Fibroblast of skin of back (primary cell): ENCODE measurements at regions not wholly inside any gene's neighbourhood (a gene's known extent, or its start where the extent isn't known, plus 50 kb on each side); places are given as distances from the start of the nearest gene placed in this dataset.
"Not testable (repeated sequence)": the region's sequence is repeated elsewhere in the genome, so short reads cannot be mapped to it uniquely, and the experiment has no call there.

Experiments used
- DNase-seq: peaks from one replicate; pipeline ENCODE4 v3.0.0-alpha.2; 2013

DNA sequence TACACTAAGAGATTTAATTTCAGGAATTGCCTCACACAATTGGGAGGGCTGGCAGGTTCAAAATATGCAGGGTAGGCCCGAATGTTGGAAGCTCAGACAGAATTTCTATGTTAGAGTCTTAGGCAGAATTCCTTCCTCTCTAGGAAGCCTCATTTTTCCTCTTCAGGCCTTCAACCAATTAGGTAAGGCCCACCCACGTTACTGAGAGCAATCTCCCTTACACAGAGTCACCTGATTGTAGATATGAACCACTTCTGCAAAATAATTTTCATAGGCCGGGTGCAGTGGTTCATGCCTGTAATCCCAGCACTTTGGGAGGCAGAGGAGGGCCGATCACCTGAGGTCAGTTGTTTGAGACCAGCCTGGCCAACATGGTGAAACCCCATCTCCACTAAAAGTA is 50.2 kb upstream of the HIVEP1 start:
- no peak for DNase-seq

DNA sequence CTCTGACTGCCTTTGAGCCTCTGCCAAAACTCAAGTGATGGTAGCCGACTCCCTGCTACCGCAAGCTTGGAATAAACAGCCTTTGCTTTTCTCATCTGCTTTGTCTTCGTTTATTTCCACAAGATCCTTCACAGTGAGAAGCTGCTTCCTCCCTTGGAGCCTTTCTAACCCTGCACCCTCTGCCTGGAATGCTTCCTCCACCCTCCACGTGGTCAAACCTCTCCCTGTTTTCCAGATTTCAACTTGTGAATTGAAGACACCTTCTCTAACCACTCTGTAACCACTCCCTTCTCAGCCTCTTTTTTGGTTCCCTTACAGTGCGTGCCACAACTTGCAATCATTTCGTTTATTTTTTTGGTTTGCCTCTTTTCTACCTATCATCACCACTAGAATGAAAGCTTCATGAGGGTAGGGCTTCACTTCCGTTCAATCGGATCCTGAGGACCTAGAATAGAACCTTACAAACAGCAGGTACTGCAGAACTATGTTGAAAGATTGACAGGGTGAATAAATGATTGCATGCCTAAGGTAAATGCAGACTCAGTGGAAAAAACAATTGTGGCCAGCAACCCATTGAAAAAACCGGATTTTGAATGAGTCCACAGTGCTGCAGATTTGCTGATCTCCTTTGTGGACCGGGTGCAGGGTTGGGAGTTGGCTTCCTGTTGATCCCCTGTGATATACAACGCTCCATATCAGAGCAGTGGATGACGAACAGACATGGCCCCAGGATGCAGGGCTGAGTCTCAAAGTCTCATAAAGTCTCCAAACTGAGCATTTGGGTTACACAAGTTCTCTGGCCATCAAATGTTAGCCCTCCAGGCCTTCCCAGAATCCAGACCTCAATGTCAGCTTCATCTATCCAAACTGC is 51.0 kb upstream of the HIVEP1 start:
- no peak for DNase-seq

DNA sequence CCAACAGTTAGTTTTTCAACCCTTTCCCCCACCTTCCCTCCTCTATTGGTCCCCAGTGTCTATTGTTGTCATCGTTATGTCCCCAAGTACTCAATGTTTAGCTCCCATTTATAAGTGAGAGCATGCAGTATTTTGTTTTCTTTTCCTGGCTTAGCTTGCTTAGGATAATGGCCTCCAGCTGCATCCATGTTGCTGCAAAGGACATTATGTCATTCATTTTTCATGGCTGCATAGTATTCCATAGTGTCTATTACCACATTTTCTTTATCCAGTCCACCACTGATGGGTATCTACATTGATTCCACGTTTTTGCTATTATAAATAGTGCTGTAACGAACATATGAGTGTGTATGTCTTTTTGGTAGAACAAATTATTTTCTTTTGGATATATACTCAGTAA is 55.3 kb upstream of the HIVEP1 start:
- DNase-seq: no peak

DNA sequence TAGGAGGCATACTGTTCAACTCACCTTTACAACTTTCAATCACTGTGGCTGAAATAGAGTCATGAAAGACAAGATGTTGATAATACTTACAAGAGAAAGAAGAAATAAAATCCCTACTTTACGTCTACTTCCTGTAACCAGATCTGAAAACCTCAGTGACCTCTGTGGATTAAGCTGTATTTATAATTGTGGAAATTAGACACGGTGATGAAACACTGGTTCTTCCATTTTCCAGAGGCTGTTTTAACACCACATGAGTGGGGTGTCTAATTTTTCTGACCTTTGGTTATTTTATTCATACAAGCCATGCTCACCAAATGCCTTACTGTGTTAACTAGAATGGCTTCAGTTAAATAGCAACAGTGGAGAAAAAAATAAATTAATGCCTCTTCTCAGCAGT is 58.5 kb upstream of the HIVEP1 start:
- no peak for DNase-seq

DNA sequence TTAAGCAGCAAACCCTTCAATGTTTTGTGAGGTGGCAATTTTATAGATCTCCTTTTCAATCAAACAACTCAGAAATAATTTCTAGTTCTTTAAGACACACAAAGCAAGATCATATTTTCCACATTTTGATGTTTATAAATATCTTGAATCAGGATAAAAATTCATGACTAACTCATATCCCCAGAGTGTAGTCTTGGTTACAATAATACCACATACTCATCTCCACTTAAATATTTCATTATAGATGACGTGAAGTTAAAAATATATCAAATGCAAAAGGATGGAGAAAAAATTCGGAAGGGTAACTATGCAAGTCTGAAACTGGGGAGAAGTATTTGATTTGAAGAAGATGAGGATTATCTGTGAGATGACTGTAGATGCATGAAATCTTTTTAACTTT is 59.8 kb upstream of the HIVEP1 start:
- DNase-seq: peak; percentile 79

DNA sequence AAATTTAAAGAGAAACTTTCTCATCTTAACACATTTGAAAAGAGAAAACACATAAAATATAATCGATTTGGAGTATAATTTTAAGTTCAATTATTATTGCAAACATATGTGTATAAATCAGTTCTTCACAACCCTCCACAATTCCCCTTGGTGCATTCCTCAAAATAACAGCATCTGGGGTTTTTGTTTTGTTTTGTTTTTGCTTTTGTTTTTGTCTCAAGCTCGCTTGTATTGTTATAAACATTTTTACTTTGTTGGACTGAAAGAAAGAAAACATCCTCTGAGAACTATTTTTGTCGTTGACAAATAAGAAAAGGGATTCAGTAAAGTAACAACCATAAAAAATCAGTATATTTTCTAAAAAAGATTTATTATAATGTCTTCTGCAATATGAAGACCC is 60.2 kb upstream of the HIVEP1 start:
- no peak for DNase-seq

DNA sequence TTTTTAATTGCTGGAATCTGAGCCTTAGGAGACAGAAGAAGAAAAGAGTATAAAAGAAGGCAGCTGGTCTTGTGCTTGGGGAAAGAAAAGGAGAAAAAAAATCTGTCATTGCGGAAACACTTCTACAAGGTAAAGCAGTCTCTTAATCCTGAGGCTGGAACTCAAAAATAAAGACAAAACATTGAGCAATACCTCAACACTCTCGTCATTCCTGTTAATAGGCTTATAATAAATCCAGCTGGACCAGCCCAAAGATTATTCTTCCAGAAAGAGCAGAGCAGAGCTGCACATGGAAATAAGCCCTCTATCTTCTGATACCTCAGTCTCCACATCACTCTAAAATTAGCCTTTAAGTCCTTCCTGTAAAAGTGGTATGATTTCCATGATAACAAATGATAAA is 62.0 kb upstream of the HIVEP1 start:
- no peak for DNase-seq

DNA sequence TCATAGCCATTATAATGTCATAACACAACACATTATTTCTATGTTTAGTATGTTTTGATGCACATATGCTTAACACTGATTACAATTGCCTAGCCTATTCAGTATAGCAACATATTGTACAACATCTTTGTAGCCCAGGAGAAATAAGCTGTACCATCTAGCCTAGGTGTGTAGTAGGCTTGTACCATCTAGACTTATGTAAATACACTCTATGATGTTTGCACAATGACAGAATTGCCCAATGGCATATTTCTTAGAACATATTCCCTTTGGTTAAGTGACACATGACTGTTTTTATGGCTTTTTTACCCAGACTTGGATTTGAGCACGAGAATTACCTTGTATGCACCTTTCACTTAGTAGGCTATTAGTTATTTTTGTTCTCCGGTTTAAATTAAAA is 64.5 kb upstream of the HIVEP1 start:
- DNase-seq: no peak

DNA sequence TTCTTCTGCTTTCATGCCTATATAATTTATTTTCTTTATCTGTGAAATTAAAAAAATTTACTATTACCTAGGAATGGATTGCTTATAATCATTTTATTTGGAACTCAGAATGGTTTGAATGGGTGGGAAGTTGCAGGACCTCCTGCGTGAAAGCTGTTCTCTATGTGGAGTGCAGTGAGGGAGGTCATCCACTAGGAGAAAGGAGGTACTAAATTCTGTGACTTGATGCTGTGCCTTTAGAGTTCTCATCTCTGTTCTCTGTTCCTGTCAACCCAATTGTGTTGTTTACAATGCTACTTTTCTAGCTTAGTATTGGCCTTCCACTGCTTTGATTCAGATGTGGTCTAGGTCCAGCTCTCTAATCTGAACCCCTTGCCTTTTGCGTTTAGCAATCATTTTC is 65.0 kb upstream of the HIVEP1 start:
- DNase-seq: no peak

DNA sequence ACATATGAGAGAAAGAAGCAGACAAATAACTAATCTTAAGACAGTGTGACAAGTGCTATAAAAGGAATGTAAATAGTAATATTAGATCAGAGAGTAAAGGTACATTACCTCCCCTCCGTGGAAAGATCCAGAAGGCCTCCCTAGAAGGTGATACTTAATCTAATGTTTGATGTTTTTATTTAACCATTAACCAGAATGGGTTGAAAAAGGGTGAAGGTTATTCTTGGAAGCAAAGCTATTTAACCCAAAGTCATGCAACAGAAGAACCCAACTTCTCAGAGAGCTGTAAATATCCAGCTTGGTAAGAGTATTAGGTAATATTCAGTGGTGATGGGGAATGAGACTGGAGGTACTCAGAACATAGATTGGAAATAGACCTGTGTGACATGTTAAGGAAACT is 68.0 kb upstream of the HIVEP1 start:
- DNase-seq: no peak

DNA sequence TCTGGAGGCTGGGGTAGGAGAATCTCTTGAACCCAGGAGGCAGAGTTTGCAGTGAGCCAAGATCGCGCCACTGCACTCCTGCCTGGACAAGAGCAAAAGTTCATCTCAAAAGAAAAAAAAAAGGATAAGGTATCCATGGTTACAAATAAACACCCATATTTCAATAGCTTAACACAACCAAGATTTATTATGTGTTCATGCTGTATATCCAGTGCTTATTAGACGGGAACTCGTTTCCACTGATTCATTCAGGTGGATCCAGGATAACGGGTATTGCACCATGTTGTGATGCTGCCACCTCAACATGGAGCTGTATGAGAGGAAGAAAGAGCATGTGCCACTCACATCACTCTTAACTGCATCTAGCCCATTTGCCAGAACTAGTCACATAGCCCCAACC is 69.1 kb upstream of the HIVEP1 start:
- no peak for DNase-seq

DNA sequence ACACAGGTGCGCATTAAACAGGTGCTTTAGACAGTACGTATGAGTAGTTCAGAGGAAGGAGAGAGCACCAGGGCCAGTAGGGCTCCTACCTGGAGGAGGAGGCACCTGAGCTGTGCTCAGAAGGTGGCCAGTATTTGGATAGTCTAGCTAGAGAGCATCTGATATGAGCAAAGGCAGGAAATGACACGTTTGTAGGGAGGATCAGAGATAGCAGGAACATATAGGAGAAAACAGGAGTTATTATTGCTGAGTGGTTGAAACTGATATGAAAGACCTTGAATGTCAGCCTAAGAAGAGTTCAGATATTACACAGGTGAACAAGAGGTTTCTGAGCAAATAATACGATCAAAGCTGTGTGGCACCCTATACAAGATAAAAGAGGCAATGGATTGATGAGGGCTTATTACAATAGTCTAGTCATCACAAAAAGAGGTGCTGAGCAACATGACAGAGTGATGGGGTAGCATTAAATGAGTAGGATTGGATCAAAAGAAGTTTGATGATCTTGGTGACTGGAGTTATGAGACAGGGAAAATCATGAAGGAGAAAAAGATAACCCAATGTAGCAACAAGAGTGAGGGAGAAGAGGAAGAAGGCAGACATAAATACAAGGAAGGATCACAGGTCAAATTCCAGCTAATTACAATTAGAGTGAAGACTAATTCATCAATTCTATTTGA is 69.8 kb upstream of the HIVEP1 start:
- DNase-seq: no peak

DNA sequence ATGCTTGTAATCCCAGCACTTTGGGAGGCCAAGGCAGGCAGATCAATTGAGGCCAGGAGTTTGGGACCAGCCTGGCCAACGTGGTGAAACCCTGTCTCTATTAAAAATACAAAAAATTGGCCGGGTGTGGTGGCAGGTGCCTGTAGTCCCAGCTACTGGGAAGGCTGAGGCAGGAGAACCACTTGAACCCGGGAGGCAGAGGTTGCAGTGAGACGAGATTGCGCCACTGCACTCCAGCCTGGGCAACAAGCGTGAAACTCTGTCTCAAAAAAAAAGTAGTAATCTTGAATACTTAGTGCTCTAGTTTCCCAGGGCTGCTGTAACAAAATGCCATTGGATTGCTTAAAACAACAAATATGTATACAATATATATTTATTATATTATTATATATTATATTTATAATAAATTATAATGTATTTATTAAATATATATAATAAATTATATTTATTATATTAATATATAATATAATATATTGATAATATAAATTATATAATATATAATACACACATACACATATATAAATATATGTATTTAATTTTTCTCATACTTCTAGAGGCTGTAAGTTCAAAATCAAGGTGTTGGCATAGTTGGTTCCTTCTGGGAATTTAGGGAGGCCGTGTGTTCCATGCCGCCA is 71.5 kb upstream of the HIVEP1 start:
- DNase-seq: not testable (repeated sequence)

DNA sequence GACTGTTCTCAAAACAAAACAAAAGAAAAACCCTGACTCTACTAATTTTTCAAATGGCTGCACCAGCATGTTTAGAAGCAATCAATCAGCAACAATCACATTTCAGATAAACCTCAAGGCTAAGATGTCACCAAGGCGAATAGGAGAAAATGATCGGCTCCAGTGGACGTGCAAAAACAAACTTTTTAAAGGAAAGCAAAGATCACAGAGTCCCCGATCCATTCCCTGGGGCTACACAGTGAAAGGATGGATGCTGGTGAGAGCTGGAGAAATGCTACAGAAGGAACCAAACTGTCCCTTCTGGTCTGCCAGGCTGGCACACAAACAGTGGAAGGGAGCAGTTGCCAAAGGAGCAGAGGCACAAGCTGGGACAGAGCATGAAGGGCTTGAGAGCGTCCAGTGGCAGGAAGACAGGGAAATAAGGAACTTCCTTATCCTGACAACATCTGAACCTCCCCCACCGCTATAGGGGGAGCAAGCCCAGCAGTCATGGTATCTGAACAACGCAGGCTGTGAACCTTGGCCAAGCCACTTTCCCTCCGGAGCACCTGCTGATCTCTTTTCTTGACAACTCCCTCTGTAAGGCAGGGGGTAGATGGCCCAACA is 73.7 kb upstream of the HIVEP1 start:
- no peak for DNase-seq

DNA sequence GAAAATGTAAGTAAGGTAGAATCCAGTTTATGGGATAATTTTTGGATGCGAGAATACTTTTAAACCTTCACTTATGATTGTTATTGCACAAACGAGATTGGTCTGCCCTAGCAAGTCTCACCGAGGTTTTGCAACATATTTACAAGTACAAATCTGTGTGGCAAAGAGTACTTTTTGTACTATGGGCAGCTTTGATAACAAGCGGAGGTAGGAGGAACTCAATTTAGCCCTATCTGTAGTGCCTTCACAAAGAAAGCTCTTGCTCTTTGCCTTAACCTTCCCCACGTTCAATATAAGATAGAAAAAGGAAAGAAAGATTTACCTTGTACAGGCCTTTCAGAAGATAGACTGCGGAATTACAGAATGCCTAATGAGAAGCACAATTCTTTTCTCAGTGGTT is 77.5 kb upstream of the HIVEP1 start:
- DNase-seq: no peak

DNA sequence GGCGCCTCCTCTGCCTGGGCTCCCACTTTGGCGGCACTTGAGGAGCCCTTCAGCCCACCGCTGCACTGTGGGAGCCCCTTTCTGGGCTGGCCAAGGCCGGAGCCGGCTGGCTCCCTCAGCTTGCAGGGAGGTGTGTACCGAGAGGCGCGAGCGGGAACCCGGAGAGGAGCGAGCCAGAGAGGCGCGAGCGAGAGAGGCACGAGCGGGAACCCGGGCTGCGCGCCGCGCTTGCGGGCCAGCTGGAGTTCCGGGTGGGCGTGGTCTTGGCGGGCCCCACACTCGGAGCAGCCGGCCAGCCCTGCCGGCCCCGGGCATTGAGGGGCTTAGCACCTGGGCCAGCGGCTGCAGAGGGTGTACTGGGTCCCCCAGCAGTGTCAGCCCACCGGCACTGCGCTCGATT is 79.2 kb upstream of the HIVEP1 start:
- DNase-seq: not testable (repeated sequence)

DNA sequence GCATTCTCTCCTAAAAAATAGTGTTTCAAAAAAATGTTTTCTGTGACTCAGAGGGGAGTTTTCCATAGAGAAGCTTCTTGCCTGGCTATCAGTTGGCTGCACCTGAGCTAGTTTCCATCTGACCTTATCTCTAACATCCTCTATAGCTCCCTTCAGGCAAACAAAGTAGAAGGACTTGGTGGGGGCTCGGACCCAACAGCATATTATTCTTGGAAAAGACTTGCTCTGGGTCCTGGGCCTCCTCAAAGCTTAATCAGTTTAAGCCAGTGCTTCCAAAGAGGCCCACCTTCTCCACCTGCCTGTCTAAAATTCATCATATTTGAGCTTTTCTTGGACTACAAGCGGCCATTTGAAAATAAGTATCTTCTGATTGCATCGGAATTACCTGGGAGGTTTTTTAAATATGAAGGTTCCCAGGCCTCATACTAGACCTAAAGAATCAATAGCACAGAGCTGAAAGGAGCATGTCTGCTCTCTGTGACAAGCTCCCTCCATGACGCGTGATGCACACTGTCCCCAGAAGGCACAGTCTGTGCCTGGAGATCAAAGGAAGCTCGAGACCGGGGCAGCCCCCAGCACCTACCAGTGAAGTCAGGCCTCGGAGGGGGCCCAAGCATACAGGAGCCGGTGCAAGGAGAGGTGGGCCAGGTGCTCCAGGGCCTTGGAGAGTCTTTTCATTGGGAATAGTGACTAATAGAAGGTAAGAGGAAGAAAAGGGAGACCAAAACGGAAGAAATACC is 80.6 kb upstream of the HIVEP1 start:
- DNase-seq: no peak

DNA sequence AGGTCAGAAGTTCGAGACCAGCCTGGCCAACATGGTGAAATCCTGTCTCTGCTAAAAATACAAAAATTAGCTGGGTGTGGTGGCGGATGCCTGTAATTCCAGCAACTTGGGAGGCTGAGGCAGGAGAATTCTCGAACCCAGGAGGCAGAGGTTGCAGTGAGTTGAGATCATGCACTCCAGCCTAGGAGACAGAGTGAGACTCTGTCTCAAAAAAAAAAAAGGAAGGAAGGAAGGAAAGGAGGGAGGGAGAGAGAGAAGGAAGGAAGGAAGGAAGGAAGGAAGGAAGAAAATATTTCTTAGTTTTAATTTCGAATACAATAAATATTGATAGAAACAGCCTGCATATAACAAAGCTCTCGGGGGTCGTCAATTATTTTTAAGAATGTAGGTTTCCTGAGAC is 81.3 kb upstream of the HIVEP1 start:
- DNase-seq: not testable (repeated sequence)

DNA sequence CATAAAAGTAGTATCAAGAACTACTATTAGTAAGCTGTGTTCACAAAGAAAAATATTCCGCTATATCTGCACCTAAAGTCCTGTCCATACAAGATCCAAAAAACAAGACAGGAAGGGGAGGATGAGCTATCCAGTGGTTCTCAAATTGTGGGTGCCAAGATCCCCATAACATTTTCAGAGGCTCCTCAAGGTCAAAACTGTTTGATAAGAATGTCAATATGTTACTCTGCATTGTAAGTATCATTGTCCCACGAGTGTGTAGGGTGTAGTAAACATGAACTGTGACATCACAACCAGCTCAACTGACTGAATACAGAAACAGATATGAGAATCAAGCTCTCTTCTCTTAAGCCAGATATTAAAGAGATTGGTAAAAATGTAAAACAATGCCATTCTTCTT is 81.9 kb upstream of the HIVEP1 start:
- DNase-seq: no peak

DNA sequence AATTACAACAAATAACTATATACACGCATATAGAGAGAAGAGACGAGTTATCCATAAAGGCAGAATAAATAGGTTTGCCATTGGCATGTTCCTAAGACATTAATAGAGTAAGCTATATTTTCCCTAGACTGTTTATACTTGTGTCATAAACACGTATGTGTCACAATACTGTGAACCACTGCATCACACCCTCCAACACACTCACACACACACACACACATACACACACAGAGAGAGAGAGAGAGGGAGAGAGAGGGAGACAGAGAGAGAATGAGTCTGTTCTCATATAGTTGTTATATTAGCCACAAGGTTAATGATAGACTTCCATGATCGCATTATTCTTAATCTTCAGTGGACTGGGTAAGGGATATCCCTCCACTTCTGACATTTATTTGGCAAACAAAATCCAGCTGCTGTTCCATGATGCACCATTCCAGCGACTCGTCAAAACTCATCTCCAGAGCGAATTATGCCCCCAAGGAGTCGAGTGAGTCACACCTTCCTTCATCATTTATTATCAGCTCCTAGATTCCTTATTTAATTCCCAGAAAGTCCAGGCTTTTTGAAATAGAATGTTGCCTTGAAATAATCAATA is 82.8 kb upstream of the HIVEP1 start:
- peak; percentile 23 for DNase-seq

DNA sequence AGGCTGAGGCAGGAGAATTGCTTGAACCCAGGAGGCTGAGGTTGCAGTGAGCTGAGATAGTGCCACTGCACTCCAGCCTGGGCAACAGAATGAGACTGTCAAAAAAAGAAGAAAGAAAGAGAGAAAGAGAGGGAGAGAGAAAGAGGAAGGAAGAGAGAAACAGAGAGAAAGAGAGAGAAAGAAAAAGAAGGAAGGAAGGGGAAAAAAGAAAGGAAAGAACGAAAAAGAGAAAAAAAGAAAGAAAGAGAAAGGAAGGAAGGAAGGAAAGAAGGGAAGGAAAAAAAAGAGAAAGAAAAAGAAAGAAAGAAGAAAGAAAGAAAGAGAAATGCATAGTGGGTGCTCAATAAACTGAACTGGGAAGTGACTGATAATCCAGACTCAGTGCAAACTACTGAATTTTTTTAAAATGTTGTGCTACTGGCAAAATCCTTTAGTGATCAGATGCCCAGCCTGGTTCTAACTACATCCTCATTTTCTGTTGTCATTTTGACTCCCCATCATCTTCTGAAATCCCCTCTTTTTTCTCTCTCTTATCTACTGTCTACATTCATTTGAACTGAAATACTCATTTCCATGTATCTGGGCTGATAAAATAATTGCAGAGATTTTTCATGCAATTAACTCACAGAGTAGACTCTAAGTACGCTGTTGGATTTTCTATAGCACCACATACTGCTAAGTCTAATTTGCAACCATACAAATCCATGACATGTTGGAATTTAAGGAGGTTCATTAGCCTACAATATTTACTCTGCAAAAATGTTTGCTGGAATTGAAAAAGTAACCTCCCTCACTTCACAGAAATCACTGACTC is 85.3 kb upstream of the HIVEP1 start:
- no peak for DNase-seq
